K562 (cell line): ENCODE measurements at regions not wholly inside any gene's neighbourhood (a gene's known extent, or its start where the extent isn't known, plus 50 kb on each side); places are given as distances from the start of the nearest gene placed in this dataset.

ENCODE experiments used
- ATAC-seq: fragments of 200-7000 bp; cut with Tn5 transposase; 3 replicates; pipeline ENCODE4 v1.9.1; 2020; ENCODE audit warnings: moderate library complexity
- BruUV-seq: library from RNA; stranded (reverse); fragments of 400-500 nt; replicated peaks from 2 replicates; lab custom pipeline; 2021; lab: Mats Ljungman, UMichigan
- CTCF ChIA-PET: fragments of 300-600 bp; formaldehyde crosslinking; extraction: SDS; loops from one replicate; lab custom pipeline; 2021; ENCODE audit warnings: low intra/inter-chr PET ratio; lab: Yijun Ruan, JAX
- POLR2A ChIA-PET: fragments of 300-600, 350-650 bp; sonication (Branson Sonifier 250); formaldehyde crosslinking; extraction: SDS; loops from one replicate; lab custom pipeline; 2021; ENCODE audit warnings: antibody characterized with exemption, inconsistent platforms; lab: Yijun Ruan, JAX
- DNase-seq, 4 experiments: peaks; one replicate each; pipeline versions ENCODE4 v3.0.0 to v3.0.0-alpha.2; 2011 to 2018; ENCODE audit warnings: low spot score in 3 of 4, mixed read lengths in 3 of 4; ENCODE audit errors: extremely low read depth in 1 of 4
- FAIRE-seq: peaks from 2 replicates; lab custom pipeline; 2011; peaks lifted over from hg19 to GRCh38; lab: Jason Lieb, UNC
- H2AFZ ChIP-seq: 2 replicates; pipeline ENCODE4 v1.6.0; 2011; ENCODE audit warnings: low read depth, low read length, control low read depth, inconsistent platforms
- H3K27ac ChIP-seq: fragments of 200-600 bp; 3 replicates; pipeline ENCODE4 v1.8.0; 2011; ENCODE audit warnings: low read depth, mild to moderate bottlenecking, control low read depth, inconsistent platforms, low read length, moderate library complexity, mixed read lengths; ENCODE audit errors: extremely low read depth
- H3K27me3 ChIP-seq, 2 experiments: fragments of 300-600 bp in 1 of 2; 2 replicates in 1 of 2; 3 replicates in 1 of 2; pipeline versions ENCODE4 v1.6.0 to v1.8.0; 2011; ENCODE audit warnings: inconsistent platforms in 2 of 2, low read length in 2 of 2, mild to moderate bottlenecking in 1 of 2, mixed read lengths in 1 of 2, moderate library complexity in 1 of 2; ENCODE audit not compliant: control insufficient read depth in 2 of 2, insufficient read depth in 2 of 2
- H3K36me3 ChIP-seq: fragments of 300-600 bp; 3 replicates; pipeline ENCODE4 v1.8.0; 2011; ENCODE audit warnings: mild to moderate bottlenecking, low read length, inconsistent platforms; ENCODE audit not compliant: control insufficient read depth, insufficient read depth
- H3K4me1 ChIP-seq, 2 experiments: fragments of 200-600 bp in 1 of 2; replicated peaks in 1 of 2; 2 replicates in 1 of 2; 3 replicates in 1 of 2; pipeline versions ENCODE4 v1.5.1 to v1.8.0; 2011; ENCODE audit warnings: inconsistent platforms in 2 of 2, low read length in 2 of 2, mild to moderate bottlenecking in 1 of 2, mixed read lengths in 1 of 2, moderate library complexity in 1 of 2; ENCODE audit not compliant: control insufficient read depth in 2 of 2, insufficient read depth in 2 of 2
- H3K4me2 ChIP-seq: 2 replicates; pipeline ENCODE4 v1.6.1; 2011; ENCODE audit warnings: low read length, control low read depth, inconsistent platforms, mixed read lengths; ENCODE audit not compliant: insufficient read depth
- H3K4me3 ChIP-seq: fragments of 200-600 bp; sonication (generic), shearing (Covaris generic); 2 replicates; pipeline ENCODE4 v1.5.1; 2016; ENCODE audit warnings: control low read depth, inconsistent platforms
- H3K79me2 ChIP-seq: fragments of 200-600 bp; 3 replicates; pipeline ENCODE4 v1.8.0; 2011; ENCODE audit warnings: low read length, inconsistent platforms; ENCODE audit not compliant: control insufficient read depth, insufficient read depth
- H3K9ac ChIP-seq, 2 experiments: 2 replicates each; pipeline versions ENCODE4 v1.6.0 to v1.6.1; 2011; ENCODE audit warnings: low read depth in 2 of 2, low read length in 2 of 2, control low read depth in 1 of 2, inconsistent platforms in 1 of 2, mild to moderate bottlenecking in 1 of 2, mixed read lengths in 1 of 2; ENCODE audit not compliant: insufficient read depth in 1 of 2
- H3K9me1 ChIP-seq: one replicate; pipeline ENCODE4 v1.6.0; 2011; ENCODE audit warnings: inconsistent platforms, mild to moderate bottlenecking, low read length, moderate library complexity; ENCODE audit not compliant: control insufficient read depth, insufficient read depth
- H3K9me3 ChIP-seq: replicated peaks from 2 replicates; pipeline ENCODE4 v1.5.1; 2011; ENCODE audit warnings: low read depth, low read length, inconsistent platforms; ENCODE audit not compliant: control insufficient read depth, insufficient read depth
- H4K20me1 ChIP-seq: replicated peaks from 2 replicates; pipeline ENCODE4 v1.6.1; 2011; ENCODE audit warnings: low read length, inconsistent platforms, mixed read lengths; ENCODE audit not compliant: control insufficient read depth, insufficient read depth
- ATF6 ChIP-seq: sonication (generic); formaldehyde crosslinking; IDR thresholded peaks from 2 replicates; pipeline ENCODE4 v1.4.0; 2020; ENCODE audit warnings: mild to moderate bottlenecking, missing genetic modification reagents
- IFI16 ChIP-seq: fragments of 250-450 bp; sonication (Bioruptor Pico); IDR thresholded peaks from 2 replicates; pipeline ENCODE4 v2.1.2; 2022; ENCODE audit warnings: mild to moderate bottlenecking, inconsistent platforms
- MITF ChIP-seq: IDR thresholded peaks from 2 replicates; pipeline ENCODE4 v1.6.1; 2014; ENCODE audit warnings: antibody characterized with exemption
- NCOA1 ChIP-seq: fragments of 450-650 bp; IDR thresholded peaks from 2 replicates; pipeline ENCODE4 v1.6.1; 2016; ENCODE audit warnings: low read depth
- NCOA6 ChIP-seq: fragments of 450-650 bp; IDR thresholded peaks from 2 replicates; pipeline ENCODE4 v1.6.1; 2017; ENCODE audit warnings: mild to moderate bottlenecking
- NR3C1 ChIP-seq: sonication (generic); formaldehyde crosslinking; IDR thresholded peaks from 2 replicates; pipeline ENCODE4 v1.8.1; 2022; ENCODE audit warnings: missing genetic modification reagents
- POLR2G ChIP-seq: fragments of 200-400 bp; formaldehyde crosslinking; IDR thresholded peaks from 2 replicates; pipeline ENCODE4 v1.6.1; 2017; ENCODE audit warnings: low read depth, mild to moderate bottlenecking, antibody characterized with exemption, low read length, moderate library complexity
- TGIF2 ChIP-seq: sonication (generic); formaldehyde crosslinking; IDR thresholded peaks from 2 replicates; pipeline ENCODE4 v1.8.1; 2022; ENCODE audit warnings: mild to moderate bottlenecking, missing genetic modification reagents, moderate library complexity
- WHSC1 ChIP-seq: IDR thresholded peaks from one replicate; pipeline ENCODE4 v1.6.1; 2012; ENCODE audit warnings: low read length, control low read depth, inconsistent platforms
- XRCC5 ChIP-seq: fragments of 200-400 bp; formaldehyde crosslinking; IDR thresholded peaks from 2 replicates; pipeline ENCODE4 v1.6.1; 2017; ENCODE audit warnings: low read depth, mild to moderate bottlenecking, low read length
- ZFPM2 ChIP-seq: fragments of 250-450 bp; sonication (Bioruptor Pico); IDR thresholded peaks from 2 replicates; pipeline ENCODE4 v1.5.1; 2022; ENCODE audit warnings: mild to moderate bottlenecking
- ZNF165 ChIP-seq: fragments of 250-450 bp; sonication (Bioruptor Pico); IDR thresholded peaks from 2 replicates; pipeline ENCODE4 v1.4.0; 2020; ENCODE audit warnings: borderline replicate concordance
- ZNF253 ChIP-seq: fragments of 250-450 bp; sonication (Bioruptor Pico); conservative IDR thresholded peaks from 2 replicates; pipeline ENCODE4 v1.6.1; 2021; ENCODE audit warnings: mild to moderate bottlenecking
- ZNF280B ChIP-seq: fragments of 250-450 bp; sonication (Bioruptor Pico); IDR thresholded peaks from 2 replicates; pipeline ENCODE4 v1.5.1; 2021; ENCODE audit warnings: mild to moderate bottlenecking
- ZNF282 ChIP-seq: sonication (generic); formaldehyde crosslinking; IDR thresholded peaks from 2 replicates; pipeline ENCODE4 v1.8.1; 2023; ENCODE audit warnings: missing genetic modification reagents
- ZNF354B ChIP-seq: fragments of 250-450 bp; sonication (Bioruptor Pico); IDR thresholded peaks from 2 replicates; pipeline ENCODE4 v1.4.0; 2020
- ZNF699 ChIP-seq: fragments of 250-450 bp; sonication (Bioruptor Pico); IDR thresholded peaks from 2 replicates; pipeline ENCODE4 v1.8.0; 2021; ENCODE audit warnings: mild to moderate bottlenecking, moderate library complexity; ENCODE audit not compliant: insufficient replicate concordance
- WGBS: fragments of 100-300 bp; shearing (Covaris generic); methylation state at CpG from one replicate; pipeline ENCODE4 v1.1.6; 2016; ENCODE audit warnings: low coverage, mixed read lengths; ENCODE audit not compliant: insufficient coverage; ENCODE audit errors: missing lambda C conversion rate; 5-methylcytosine and 5-hydroxymethylcytosine counted together
- in situ Hi-C: fragments of 300-500 bp; cut with MboI; formaldehyde crosslinking; loops from 4 replicates; pipeline ENCODE4 v1.15.0; 2018; ENCODE audit warnings: inconsistent platforms, mixed read lengths
- intact Hi-C: fragments of 100-400 bp; cut with micrococcal nuclease; formaldehyde crosslinking; loops from 2 replicates; pipeline ENCODE4 v1.14.2; 2022

GRCh38 chr6:79833964-79834284, 113.4 kb downstream of the ELOVL4 start:
- 0% methylated on average over 3 of the region's 3 CpGs for WGBS
- no peak for DNase-seq
- in situ Hi-C loops, result no loop called here

GRCh38 chr6:79833264-79833963, 113.9 kb downstream of the ELOVL4 start:
- CTCF ChIA-PET, result no interaction called here
- FAIRE-seq, result no peak
- no peak overlapping the region for H2AFZ ChIP-seq
- TF ChIP-seq ZFPM2 (CRISPR knock-in tag) (no peak), XRCC5 (no peak), ZNF699 (CRISPR knock-in tag) (no peak), MITF (no peak), ZNF282 (CRISPR knock-in tag) (no peak), ZNF280B (CRISPR knock-in tag) (no peak), ATF6 (CRISPR knock-in tag) (no peak), NCOA1 (no peak), ZNF253 (CRISPR knock-in tag) (no peak)

More at GRCh38 chr6:79833964-79834284, 113.4 kb downstream of the ELOVL4 start:
- Histone ChIP-seq H3K4me3 (no peak overlapping the region), H3K36me3 (no peaks in the 10 kb centered on the region), H3K9me3 (no peaks in the 10 kb centered on the region), H2AFZ (no peak overlapping the region), H4K20me1 (no peaks in the 10 kb centered on the region), H3K4me1 (no peaks in the 10 kb centered on the region), H3K27me3 (no peaks in the 10 kb centered on the region), H3K27ac (no peak overlapping the region), H3K9me1 (no peaks in the 10 kb centered on the region), H3K9ac (no peak overlapping the region), H3K4me2 (no peak overlapping the region), H3K79me2 (no peaks in the 10 kb centered on the region)
- intact Hi-C loops, result no loop called here
- BruUV-seq, result no TSS peak
- CTCF ChIA-PET, result no interaction called here
- TF ChIP-seq ZNF354B (CRISPR knock-in tag), result no peak
- no peak for TF ChIP-seq ZNF165 (CRISPR knock-in tag)
- no peak for TF ChIP-seq ZNF253 (CRISPR knock-in tag)
- TF ChIP-seq WHSC1, result no peak
- no peak for TF ChIP-seq TGIF2 (CRISPR knock-in tag)
- no peak for TF ChIP-seq NR3C1 (CRISPR knock-in tag)
- no peak for TF ChIP-seq POLR2G
- no peak for TF ChIP-seq IFI16 (CRISPR knock-in tag)
- TF ChIP-seq NCOA6, result no peak
- POLR2A ChIA-PET, result no interaction called here
- FAIRE-seq (no peak), ATAC-seq (no peak)

More at GRCh38 chr6:79833264-79833963, 113.9 kb downstream of the ELOVL4 start:
- H3K27me3 ChIP-seq, result no peaks in the 10 kb centered on the region
- no TSS peak for BruUV-seq
- no peak overlapping the region for H3K4me3 ChIP-seq
- H3K9ac ChIP-seq, result no peak overlapping the region
- no peak overlapping the region for H3K4me2 ChIP-seq
- H3K9me1 ChIP-seq, result no peaks in the 10 kb centered on the region
- DNase-seq (no peak), ATAC-seq (no peak)
- WGBS, result 2% methylated on average over 2 of the region's 2 CpGs
- POLR2A ChIA-PET, result no interaction called here
- in situ Hi-C loops (no loop called here), intact Hi-C loops (no loop called here)
- H3K4me1 ChIP-seq, result no peaks in the 10 kb centered on the region
- no peaks in the 10 kb centered on the region for H3K36me3 ChIP-seq
- no peaks in the 10 kb centered on the region for H3K79me2 ChIP-seq
- H4K20me1 ChIP-seq, result no peaks in the 10 kb centered on the region
- H3K9me3 ChIP-seq, result no peaks in the 10 kb centered on the region
- H3K27ac ChIP-seq, result no peak overlapping the region
